ENCODE measurements at regions not wholly inside any gene's neighbourhood (a gene's known extent, or its start where the extent isn't known, plus 50 kb on each side); places are given as distances from the start of the nearest gene placed in this dataset.
A peak's percentile ranks its signal among the peaks of the same experiment; 100 is the strongest.
"Not testable (repeated sequence)": the region's sequence is repeated elsewhere in the genome, so short reads cannot be mapped to it uniquely, and the experiment has no call there.

GRCh38 chr21:13980115-13980662 lies 230.6 kb downstream of the LIPI start:
- H3K36me3 Mint-ChIP-seq, result not testable (repeated sequence)

GRCh38 chr21:13979608-13980007 lies 231.1 kb downstream of the LIPI start:
- not testable (repeated sequence) for H3K27me3 Mint-ChIP-seq, H3K27ac Mint-ChIP-seq, H3K9me3 Mint-ChIP-seq

More at GRCh38 chr21:13980115-13980662, 230.6 kb downstream of the LIPI start:
- H3K27ac Mint-ChIP-seq, H3K27me3 Mint-ChIP-seq, H3K9me3 Mint-ChIP-seq, H3K4me1 Mint-ChIP-seq: not testable (repeated sequence)
- H3K4me3 Mint-ChIP-seq, result peak overlapping the region; percentile 67

GRCh38 chr21:13974582-13974981 lies 236.2 kb downstream of the LIPI start:
- not testable (repeated sequence) for H3K4me1 Mint-ChIP-seq, H3K27me3 Mint-ChIP-seq, H3K9me3 Mint-ChIP-seq, H3K36me3 Mint-ChIP-seq, H3K4me3 Mint-ChIP-seq, H3K27ac Mint-ChIP-seq

More at GRCh38 chr21:13979608-13980007, 231.1 kb downstream of the LIPI start:
- H3K4me1 Mint-ChIP-seq, H3K36me3 Mint-ChIP-seq: not testable (repeated sequence)
- H3K4me3 Mint-ChIP-seq, result peak overlapping the region; percentile 67

GRCh38 chr21:13969853-13970252 lies 240.9 kb downstream of the LIPI start:
- H3K4me3 Mint-ChIP-seq, H3K27ac Mint-ChIP-seq, H3K9me3 Mint-ChIP-seq, H3K36me3 Mint-ChIP-seq, H3K4me1 Mint-ChIP-seq, H3K27me3 Mint-ChIP-seq: not testable (repeated sequence)

- H3K4me3 Mint-ChIP-seq, H3K27ac Mint-ChIP-seq, H3K36me3 Mint-ChIP-seq, H3K4me1 Mint-ChIP-seq, H3K27me3 Mint-ChIP-seq, H3K9me3 Mint-ChIP-seq: not testable (repeated sequence)
These were observed 241.8 kb downstream of the LIPI start for GRCh38 chr21:13969002-13969401.

GRCh38 chr21:13963259-13963658 lies 247.5 kb downstream of the LIPI start:
- not testable (repeated sequence) for H3K36me3 Mint-ChIP-seq, H3K4me3 Mint-ChIP-seq, H3K27me3 Mint-ChIP-seq, H3K27ac Mint-ChIP-seq, H3K4me1 Mint-ChIP-seq, H3K9me3 Mint-ChIP-seq

GRCh38 chr21:13937236-13937635 lies 273.5 kb downstream of the LIPI start:
- no peaks in the 10 kb centered on the region for H3K4me1 Mint-ChIP-seq
- peaks cover 7% of the 10 kb centered on the region for H3K9me3 Mint-ChIP-seq
- no peaks in the 10 kb centered on the region for H3K36me3 Mint-ChIP-seq
- no peak overlapping the region for H3K4me3 Mint-ChIP-seq
- no peaks in the 10 kb centered on the region for H3K27me3 Mint-ChIP-seq
- H3K27ac Mint-ChIP-seq, result no peak overlapping the region

GRCh38 chr21:13936033-13936937 lies 274.5 kb downstream of the LIPI start:
- not testable (repeated sequence) for H3K36me3 Mint-ChIP-seq, H3K9me3 Mint-ChIP-seq, H3K27ac Mint-ChIP-seq

GRCh38 chr21:13935396-13936032 lies 275.2 kb downstream of the LIPI start:
- not testable (repeated sequence) for H3K27ac Mint-ChIP-seq

More at GRCh38 chr21:13936033-13936937, 274.5 kb downstream of the LIPI start:
- not testable (repeated sequence) for H3K4me1 Mint-ChIP-seq, H3K4me3 Mint-ChIP-seq, H3K27me3 Mint-ChIP-seq

GRCh38 chr21:13934887-13935342 lies 275.8 kb downstream of the LIPI start:
- not testable (repeated sequence) for H3K4me3 Mint-ChIP-seq, H3K27ac Mint-ChIP-seq, H3K36me3 Mint-ChIP-seq, H3K27me3 Mint-ChIP-seq, H3K9me3 Mint-ChIP-seq, H3K4me1 Mint-ChIP-seq

More at GRCh38 chr21:13935396-13936032, 275.2 kb downstream of the LIPI start:
- H3K4me1 Mint-ChIP-seq, H3K27me3 Mint-ChIP-seq, H3K4me3 Mint-ChIP-seq, H3K9me3 Mint-ChIP-seq, H3K36me3 Mint-ChIP-seq: not testable (repeated sequence)

GRCh38 chr21:13923175-13923574 lies 287.6 kb downstream of the LIPI start:
- H3K36me3 Mint-ChIP-seq, H3K4me3 Mint-ChIP-seq, H3K27me3 Mint-ChIP-seq, H3K27ac Mint-ChIP-seq, H3K4me1 Mint-ChIP-seq, H3K9me3 Mint-ChIP-seq: not testable (repeated sequence)

- H3K27me3 Mint-ChIP-seq, H3K9me3 Mint-ChIP-seq, H3K36me3 Mint-ChIP-seq, H3K4me1 Mint-ChIP-seq, H3K27ac Mint-ChIP-seq, H3K4me3 Mint-ChIP-seq: not testable (repeated sequence)
These were observed 289.3 kb downstream of the LIPI start for GRCh38 chr21:13921455-13921854.

- not testable (repeated sequence) for H3K4me1 Mint-ChIP-seq
These were observed 297.8 kb downstream of the POTED start for GRCh38 chr21:13907385-13907784.

GRCh38 chr21:13896596-13897247 lies 287.1 kb downstream of the POTED start:
- not testable (repeated sequence) for H3K27me3 Mint-ChIP-seq, H3K36me3 Mint-ChIP-seq, H3K9me3 Mint-ChIP-seq, H3K4me3 Mint-ChIP-seq, H3K4me1 Mint-ChIP-seq, H3K27ac Mint-ChIP-seq

More at GRCh38 chr21:13907385-13907784, 297.8 kb downstream of the POTED start:
- H3K27me3 Mint-ChIP-seq, H3K36me3 Mint-ChIP-seq, H3K27ac Mint-ChIP-seq, H3K4me3 Mint-ChIP-seq, H3K9me3 Mint-ChIP-seq: not testable (repeated sequence)

GRCh38 chr21:13893617-13894016 lies 284.0 kb downstream of the POTED start:
- not testable (repeated sequence) for H3K4me1 Mint-ChIP-seq, H3K36me3 Mint-ChIP-seq, H3K4me3 Mint-ChIP-seq, H3K27ac Mint-ChIP-seq, H3K27me3 Mint-ChIP-seq, H3K9me3 Mint-ChIP-seq

GRCh38 chr21:13893025-13893424 lies 283.4 kb downstream of the POTED start:
- H3K4me1 Mint-ChIP-seq, H3K36me3 Mint-ChIP-seq, H3K4me3 Mint-ChIP-seq, H3K9me3 Mint-ChIP-seq, H3K27ac Mint-ChIP-seq, H3K27me3 Mint-ChIP-seq: not testable (repeated sequence)
